ENCODE measurements at regions not wholly inside any gene's neighbourhood (a gene's known extent, or its start where the extent isn't known, plus 50 kb on each side); places are given as distances from the start of the nearest gene placed in this dataset.

GRCh38 chr10:77710759-77711682, 73.4 kb upstream of the KCNMA1 start:
- DNase-seq (ENCODE audit: low read depth), result peak; percentile 76

DNA sequence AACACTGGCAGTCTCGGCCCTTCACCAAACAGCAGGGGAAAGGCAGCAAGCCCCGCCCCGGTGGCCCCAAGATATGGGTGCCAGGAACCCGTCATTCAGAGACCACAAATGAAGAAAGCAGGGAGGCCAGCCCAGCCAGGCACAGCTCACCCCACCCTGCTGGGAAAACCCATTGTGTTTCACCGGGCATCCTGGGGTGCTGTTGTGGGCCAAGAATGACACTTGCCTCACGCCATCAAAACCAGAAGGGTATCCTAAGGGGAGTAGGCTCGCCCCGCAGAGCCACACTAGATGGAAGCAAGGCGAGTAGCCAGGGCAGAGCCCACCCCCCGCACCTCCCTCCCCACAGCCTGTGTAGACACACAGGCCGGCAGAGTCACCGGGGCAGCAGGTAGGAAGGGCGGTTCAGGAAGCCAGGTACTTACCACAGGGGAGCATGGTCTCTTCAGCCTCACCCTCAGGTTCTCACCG, 72.5 kb upstream of the KCNMA1 start:
- no peak for DNase-seq (ENCODE audit: low read depth)

- no peak for DNase-seq (ENCODE audit: low read depth)
These were observed 70.0 kb upstream of the KCNMA1 start for GRCh38 chr10:77707570-77707969.

GRCh38 chr10:77702166-77702565, 64.6 kb upstream of the KCNMA1 start:
- DNase-seq (ENCODE audit: low read depth), result no peak

DNA sequence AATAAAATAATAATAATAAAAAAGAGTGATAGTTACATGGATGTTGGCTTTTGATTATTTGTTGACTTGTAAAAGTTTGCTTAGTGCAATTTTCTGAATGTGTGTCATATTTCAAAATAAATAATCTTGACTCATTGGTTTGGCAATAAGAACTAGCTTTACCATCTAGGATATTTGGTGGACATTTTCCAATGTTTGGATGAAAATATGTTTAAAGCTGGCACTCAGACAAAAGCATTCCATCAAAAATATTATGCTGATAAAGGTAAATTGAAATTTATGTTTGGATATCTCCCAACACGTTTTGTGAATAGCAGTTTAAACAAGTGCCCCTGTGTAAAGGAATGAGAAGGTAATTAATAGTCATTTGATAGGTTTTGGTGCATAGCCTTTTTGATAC, 62.5 kb upstream of the KCNMA1 start:
- DNase-seq (ENCODE audit: low read depth), result no peak

DNA sequence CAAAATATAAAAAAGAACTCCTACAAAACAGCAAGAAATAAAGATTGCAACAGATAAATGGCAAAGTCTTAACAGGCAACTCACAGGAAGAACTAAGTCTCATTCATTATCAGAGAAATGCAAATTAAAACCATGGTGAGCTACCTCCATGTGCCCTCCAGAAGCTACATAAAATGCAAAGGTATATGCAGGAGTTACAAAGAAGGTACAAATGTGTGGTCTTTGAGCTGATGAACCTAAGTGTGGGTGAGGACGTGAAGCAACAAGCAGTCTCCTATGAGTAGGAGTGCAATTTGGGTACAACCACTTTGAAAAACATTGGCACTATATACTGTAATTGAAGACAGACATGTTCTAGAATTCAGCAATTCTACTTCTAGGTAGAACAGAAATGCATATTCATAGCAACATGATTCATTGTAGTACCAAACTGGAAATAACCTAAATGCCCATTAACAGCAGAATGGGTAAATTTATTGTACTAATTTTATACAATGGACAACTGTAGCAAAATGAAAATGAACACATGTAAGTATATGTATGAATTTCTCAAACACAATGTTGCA, 61.6 kb upstream of the KCNMA1 start:
- DNase-seq (ENCODE audit: low read depth), result no peak

- no peak for DNase-seq (ENCODE audit: low read depth)
These were observed 60.8 kb upstream of the KCNMA1 start for GRCh38 chr10:77698267-77698931.

DNA sequence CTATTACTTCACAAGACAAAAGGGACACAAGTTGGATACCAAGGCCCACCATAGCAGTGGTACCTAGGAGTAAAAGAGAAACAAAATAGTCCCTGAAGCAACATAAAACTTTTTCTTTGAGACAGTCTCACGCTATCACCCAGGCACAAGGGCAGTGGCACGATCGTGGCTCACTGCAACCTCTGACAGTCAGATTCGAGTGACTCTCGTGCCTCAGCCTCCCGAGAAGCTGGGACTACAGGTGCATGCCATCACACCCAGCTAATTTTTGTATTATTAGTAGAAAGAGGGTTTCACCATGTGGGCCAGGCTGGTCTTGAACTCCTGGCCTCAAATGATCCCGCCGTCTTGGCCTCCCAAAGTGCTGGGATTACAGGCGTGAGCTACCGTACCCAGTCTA, 59.0 kb upstream of the KCNMA1 start:
- no peak for DNase-seq (ENCODE audit: low read depth)

DNA sequence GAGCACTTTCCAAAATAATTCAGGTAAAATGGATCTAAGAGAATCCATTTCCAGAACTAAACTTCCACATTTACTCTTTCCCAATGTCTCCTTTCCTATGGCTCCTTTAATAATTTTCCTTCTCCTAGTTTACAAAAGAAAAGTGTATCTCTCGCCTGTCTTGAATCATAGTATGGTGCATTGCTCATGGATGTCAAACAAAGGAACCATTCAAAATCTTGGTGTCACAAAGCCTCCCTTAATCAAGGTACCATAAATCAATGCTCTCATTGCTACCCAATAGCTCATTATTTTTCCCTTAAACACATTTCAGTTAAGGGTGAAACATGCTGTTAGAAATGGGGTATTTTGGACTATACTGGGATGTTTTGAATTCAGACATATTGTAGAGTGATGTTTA, 57.6 kb upstream of the KCNMA1 start:
- DNase-seq (ENCODE audit: low read depth), result no peak

- DNase-seq (ENCODE audit: low read depth), result no peak
These were observed 55.2 kb upstream of the KCNMA1 start for GRCh38 chr10:77692782-77693181.

DNA sequence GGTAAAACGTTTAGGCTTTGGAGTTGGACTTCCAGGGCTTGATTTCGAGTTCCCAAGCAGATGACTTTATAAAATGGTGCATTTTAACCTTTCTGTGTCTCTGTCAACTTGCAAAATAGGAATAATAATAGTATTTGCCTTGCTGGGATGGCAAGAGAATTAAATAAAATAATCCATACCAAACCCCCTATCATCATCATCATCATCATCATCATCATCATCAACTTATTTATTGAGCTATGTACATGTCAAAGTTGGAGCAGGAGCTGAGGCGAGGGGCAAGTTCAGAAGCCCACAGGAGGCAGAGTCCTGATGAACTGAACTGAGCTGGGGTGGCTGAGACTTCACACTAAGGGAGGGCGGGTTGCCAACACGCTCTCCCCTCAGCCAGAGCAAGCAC, 51.7 kb upstream of the KCNMA1 start:
- DNase-seq (ENCODE audit: low read depth), result no peak

GRCh38 chr10:77687621-77688020, 50.0 kb upstream of the KCNMA1 start:
- no peak for DNase-seq (ENCODE audit: low read depth)
